Transverse colon (tissue), 4 donors: ENCODE measurements at regions not wholly inside any gene's neighbourhood (a gene's known extent, or its start where the extent isn't known, plus 50 kb on each side); places are given as distances from the start of the nearest gene placed in this dataset.

Source experiments
- EP300 ChIP-seq: sonication (generic); formaldehyde crosslinking; IDR thresholded peaks from one replicate; pipeline ENCODE4 v1.6.1; 2017; ENCODE audit warnings: antibody characterized with exemption, low read depth
- POLR2A ChIP-seq: fragments of 450-650 bp; IDR thresholded peaks from one replicate; pipeline ENCODE4 v1.6.1; 2016; ENCODE audit warnings: antibody characterized with exemption, mild to moderate bottlenecking, moderate library complexity
- POLR2AphosphoS5 ChIP-seq, 3 donors: sonication (generic); formaldehyde crosslinking; IDR thresholded peaks; one replicate each; pipeline ENCODE4 v1.6.1; 2016; ENCODE audit warnings: antibody characterized with exemption in 3 of 3
- TF ChIP-seq, protein P1 (sequence below), 5 experiments: fragments of 200-600 bp in 3 of 5; fragments of 450-650 bp in 2 of 5; sonication (generic) in 3 of 5; IDR thresholded peaks; 1 replicate in 2 of 5; 2 replicates in 3 of 5; pipeline ENCODE4 v1.5.1; 2016 to 2017; ENCODE audit warnings: antibody characterized with exemption in 5 of 5, inconsistent platforms in 3 of 5, mild to moderate bottlenecking in 2 of 5, moderate library complexity in 1 of 5

- TF ChIP-seq, protein P1, sequence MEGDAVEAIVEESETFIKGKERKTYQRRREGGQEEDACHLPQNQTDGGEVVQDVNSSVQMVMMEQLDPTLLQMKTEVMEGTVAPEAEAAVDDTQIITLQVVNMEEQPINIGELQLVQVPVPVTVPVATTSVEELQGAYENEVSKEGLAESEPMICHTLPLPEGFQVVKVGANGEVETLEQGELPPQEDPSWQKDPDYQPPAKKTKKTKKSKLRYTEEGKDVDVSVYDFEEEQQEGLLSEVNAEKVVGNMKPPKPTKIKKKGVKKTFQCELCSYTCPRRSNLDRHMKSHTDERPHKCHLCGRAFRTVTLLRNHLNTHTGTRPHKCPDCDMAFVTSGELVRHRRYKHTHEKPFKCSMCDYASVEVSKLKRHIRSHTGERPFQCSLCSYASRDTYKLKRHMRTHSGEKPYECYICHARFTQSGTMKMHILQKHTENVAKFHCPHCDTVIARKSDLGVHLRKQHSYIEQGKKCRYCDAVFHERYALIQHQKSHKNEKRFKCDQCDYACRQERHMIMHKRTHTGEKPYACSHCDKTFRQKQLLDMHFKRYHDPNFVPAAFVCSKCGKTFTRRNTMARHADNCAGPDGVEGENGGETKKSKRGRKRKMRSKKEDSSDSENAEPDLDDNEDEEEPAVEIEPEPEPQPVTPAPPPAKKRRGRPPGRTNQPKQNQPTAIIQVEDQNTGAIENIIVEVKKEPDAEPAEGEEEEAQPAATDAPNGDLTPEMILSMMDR (IDR thresholded peaks at IDR 0.05): no peak
- TF ChIP-seq POLR2AphosphoS5 (IDR thresholded peaks at IDR 0.05) (no peak), EP300 (no peak), POLR2A (no peak)
These were observed 1437.2 kb downstream of the TBC1D22A start for GRCh38 chr22:48199667-48200066.
